Mesothelial cell of epicardium (in vitro differentiated cells): ENCODE measurements at regions not wholly inside any gene's neighbourhood (a gene's known extent, or its start where the extent isn't known, plus 50 kb on each side); places are given as distances from the start of the nearest gene placed in this dataset.
A peak's percentile ranks its signal among the peaks of the same experiment; 100 is the strongest.

Experiments used
- DNase-seq, 2 experiments: peaks; one replicate each; pipeline ENCODE4 v3.0.0; 2021; ENCODE audit warnings: low spot score in 2 of 2; ENCODE audit not compliant: unreplicated experiment in 2 of 2
- H3K27ac Mint-ChIP-seq: 2 replicates; pipeline ENCODE4 v1.8.0; 2021; ENCODE audit warnings: mixed read lengths
- H3K27me3 Mint-ChIP-seq: 2 replicates; pipeline ENCODE4 v1.8.0; 2021; ENCODE audit warnings: low read depth, mixed read lengths
- H3K36me3 Mint-ChIP-seq: 2 replicates; pipeline ENCODE4 v1.8.0; 2021; ENCODE audit warnings: mixed read lengths
- H3K4me1 Mint-ChIP-seq: 2 replicates; pipeline ENCODE4 v1.8.0; 2021; ENCODE audit warnings: mixed read lengths
- H3K4me3 Mint-ChIP-seq: 2 replicates; pipeline ENCODE4 v1.8.0; 2021; ENCODE audit warnings: mild to moderate bottlenecking, moderate library complexity, mixed read lengths
- H3K9me3 Mint-ChIP-seq: 2 replicates; pipeline ENCODE4 v1.8.0; 2021; ENCODE audit warnings: mixed read lengths
- CTCF ChIP-seq: fragments of 200-600 bp; sonication (generic); IDR thresholded peaks from one replicate; pipeline ENCODE4 v1.5.0; 2021; ENCODE audit warnings: antibody characterized with exemption; ENCODE audit not compliant: unreplicated experiment

- no peak overlapping the region for H3K4me3 Mint-ChIP-seq
- DNase-seq = no peak
- no peak overlapping the region for H3K27ac Mint-ChIP-seq
- no peaks in the 10 kb centered on the region for H3K36me3 Mint-ChIP-seq
- peaks cover 37% of the 10 kb centered on the region for H3K4me1 Mint-ChIP-seq
- no peaks in the 10 kb centered on the region for H3K27me3 Mint-ChIP-seq
- TF ChIP-seq CTCF = no peak
- peaks cover 9% of the 10 kb centered on the region for H3K9me3 Mint-ChIP-seq
These were observed 152.2 kb upstream of the RUNX1 start for GRCh38 chr21:35201288-35201687.

GRCh38 chr21:35199733-35200015, 150.6 kb upstream of the RUNX1 start:
- H3K4me3 Mint-ChIP-seq = no peak overlapping the region
- peaks cover 23% of the 10 kb centered on the region for H3K4me1 Mint-ChIP-seq
- H3K9me3 Mint-ChIP-seq = peaks cover 21% of the 10 kb centered on the region
- no peak for DNase-seq
- no peak for TF ChIP-seq CTCF
- no peaks in the 10 kb centered on the region for H3K36me3 Mint-ChIP-seq
- no peak overlapping the region for H3K27ac Mint-ChIP-seq
- H3K27me3 Mint-ChIP-seq = no peaks in the 10 kb centered on the region

GRCh38 chr21:35198982-35199732, 150.1 kb upstream of the RUNX1 start:
- no peak overlapping the region for H3K4me3 Mint-ChIP-seq
- no peaks in the 10 kb centered on the region for H3K36me3 Mint-ChIP-seq
- H3K27me3 Mint-ChIP-seq = no peaks in the 10 kb centered on the region
- peaks cover 23% of the 10 kb centered on the region for H3K9me3 Mint-ChIP-seq
- no peak for DNase-seq
- TF ChIP-seq CTCF = no peak
- H3K4me1 Mint-ChIP-seq = peaks cover 21% of the 10 kb centered on the region
- H3K27ac Mint-ChIP-seq = no peak overlapping the region

GRCh38 chr21:35198565-35198964, 149.5 kb upstream of the RUNX1 start:
- no peaks in the 10 kb centered on the region for H3K27me3 Mint-ChIP-seq

GRCh38 chr21:35197992-35198431, 148.9 kb upstream of the RUNX1 start:
- Mint-ChIP-seq H3K27me3 (no peaks in the 10 kb centered on the region), H3K4me1 (peaks cover 12% of the 10 kb centered on the region), H3K9me3 (peaks cover 23% of the 10 kb centered on the region), H3K36me3 (no peaks in the 10 kb centered on the region), H3K4me3 (no peak overlapping the region), H3K27ac (peak overlapping the region; percentile 27)
- no peak for DNase-seq
- TF ChIP-seq CTCF = no peak

More at GRCh38 chr21:35198565-35198964, 149.5 kb upstream of the RUNX1 start:
- H3K36me3 Mint-ChIP-seq = no peaks in the 10 kb centered on the region
- H3K27ac Mint-ChIP-seq = peak overlapping the region; percentile 27
- no peak for DNase-seq
- TF ChIP-seq CTCF = no peak
- H3K4me1 Mint-ChIP-seq = peaks cover 18% of the 10 kb centered on the region
- peaks cover 23% of the 10 kb centered on the region for H3K9me3 Mint-ChIP-seq
- H3K4me3 Mint-ChIP-seq = no peak overlapping the region

- DNase-seq = no peak
- TF ChIP-seq CTCF = no peak
- no peaks in the 10 kb centered on the region for H3K27me3 Mint-ChIP-seq
- peaks cover 23% of the 10 kb centered on the region for H3K9me3 Mint-ChIP-seq
- no peak overlapping the region for H3K4me3 Mint-ChIP-seq
- no peak overlapping the region for H3K27ac Mint-ChIP-seq
- H3K36me3 Mint-ChIP-seq = no peaks in the 10 kb centered on the region
- peaks cover 8% of the 10 kb centered on the region for H3K4me1 Mint-ChIP-seq
These were observed 148.1 kb upstream of the RUNX1 start for GRCh38 chr21:35197191-35197590.
